H1 (cell line): ENCODE measurements at regions not wholly inside any gene's neighbourhood (a gene's known extent, or its start where the extent isn't known, plus 50 kb on each side); places are given as distances from the start of the nearest gene placed in this dataset.

Experiments
- CTCF ChIA-PET: fragments of 300-600 bp; sonication (Branson Sonifier 250); formaldehyde crosslinking; loops from one replicate; lab custom pipeline; 2021; ENCODE audit not compliant: partially characterized antibody; lab: Charles Lee
- POLR2A ChIA-PET: fragments of 300-600 bp; sonication (Branson Sonifier 250); formaldehyde crosslinking; loops from one replicate; lab custom pipeline; 2021; ENCODE audit warnings: inconsistent platforms; ENCODE audit not compliant: partially characterized antibody; lab: Charles Lee
- DNase-seq, 2 experiments: peaks; one replicate each; pipeline versions ENCODE4 v3.0.0 to v3.0.0-alpha.2; 2010 to 2022; ENCODE audit warnings: low spot score in 2 of 2, low read depth in 1 of 2, mixed read lengths in 1 of 2
- FAIRE-seq: peaks from 2 replicates; lab custom pipeline; 2011; peaks lifted over from hg19 to GRCh38; lab: Jason Lieb, UNC
- H2AFZ ChIP-seq: 2 replicates; pipeline ENCODE4 v1.8.1; 2012; ENCODE audit warnings: low read length, inconsistent platforms
- H2AK5ac ChIP-seq: 2 replicates; pipeline ENCODE4 v1.6.1; 2013; ENCODE audit warnings: low read depth, low read length
- H2BK120ac ChIP-seq: replicated peaks from 2 replicates; pipeline ENCODE3; 2013; ENCODE audit warnings: low read depth, low read length, inconsistent platforms
- H2BK12ac ChIP-seq: 2 replicates; pipeline ENCODE4 v1.6.1; 2013; ENCODE audit warnings: low read depth, low read length
- H2BK15ac ChIP-seq: 2 replicates; pipeline ENCODE4 v1.6.1; 2013; ENCODE audit warnings: low read length
- H2BK20ac ChIP-seq: 2 replicates; pipeline ENCODE4 v1.6.1; 2013; ENCODE audit warnings: low read length
- H2BK5ac ChIP-seq: 2 replicates; pipeline ENCODE4 v1.6.1; 2013; ENCODE audit warnings: low read depth, low read length
- H3K14ac ChIP-seq: 2 replicates; pipeline ENCODE4 v1.6.1; 2013; ENCODE audit warnings: inconsistent platforms; ENCODE audit not compliant: insufficient read length
- H3K18ac ChIP-seq: 2 replicates; pipeline ENCODE4 v1.6.1; 2013; ENCODE audit warnings: low read length; ENCODE audit errors: extremely low read depth
- H3K23ac ChIP-seq: 2 replicates; pipeline ENCODE4 v1.6.1; 2013; ENCODE audit warnings: inconsistent platforms; ENCODE audit not compliant: insufficient read length
- H3K23me2 ChIP-seq: 2 replicates; pipeline ENCODE4 v1.6.1; 2013; ENCODE audit warnings: low read depth, low read length
- H3K27ac ChIP-seq: 2 replicates; pipeline ENCODE4 v1.6.1; 2011; ENCODE audit warnings: low read depth, low read length, inconsistent platforms
- H3K27me3 ChIP-seq, 4 experiments: replicated peaks in 1 of 4; 1 replicate in 1 of 4; 2 replicates in 3 of 4; pipeline versions ENCODE4 v1.6.1 to v1.8.1; 2011 to 2013; ENCODE audit warnings: low read length in 3 of 4, mild to moderate bottlenecking in 3 of 4, inconsistent platforms in 2 of 4, mixed read lengths in 2 of 4, moderate library complexity in 1 of 4; ENCODE audit not compliant: control insufficient read depth in 3 of 4, insufficient read depth in 3 of 4; ENCODE audit errors: extremely low read depth in 1 of 4
- H3K36me3 ChIP-seq, 4 experiments: 2 replicates each; pipeline versions ENCODE4 v1.6.1 to v1.8.1; 2011 to 2013; ENCODE audit warnings: mild to moderate bottlenecking in 4 of 4, low read length in 3 of 4, moderate library complexity in 2 of 4, control low read depth in 1 of 4, inconsistent platforms in 1 of 4; ENCODE audit not compliant: insufficient read depth in 4 of 4, control insufficient read depth in 2 of 4
- H3K4ac ChIP-seq: replicated peaks from 2 replicates; pipeline ENCODE3; 2013; ENCODE audit warnings: low read length, low read depth, mixed read lengths, inconsistent platforms; ENCODE audit not compliant: insufficient read length
- H3K4me1 ChIP-seq, 4 experiments: replicated peaks in 1 of 4; 1 replicate in 1 of 4; 2 replicates in 3 of 4; pipeline versions ENCODE4 v1.6.1 to v1.8.1; 2011 to 2013; ENCODE audit warnings: low read length in 3 of 4, inconsistent platforms in 2 of 4, mixed read lengths in 1 of 4; ENCODE audit not compliant: insufficient read depth in 4 of 4, control insufficient read depth in 3 of 4
- H3K4me2 ChIP-seq, 2 experiments: 2 replicates each; pipeline versions ENCODE4 v1.6.1 to v1.8.1; 2011 to 2013; ENCODE audit warnings: low read depth in 2 of 2, low read length in 2 of 2, control low read depth in 1 of 2, inconsistent platforms in 1 of 2, mild to moderate bottlenecking in 1 of 2; ENCODE audit not compliant: insufficient read depth in 1 of 2
- H3K4me3 ChIP-seq, 4 experiments: fragments of 200-600, 300-600 bp in 1 of 4; sonication (generic), shearing (Covaris generic), sonication (Bioruptor Twin) in 1 of 4; 2 replicates each; pipeline versions ENCODE4 v1.5.1 to v1.8.1; 2011 to 2016; ENCODE audit warnings: low read length in 4 of 4, low read depth in 3 of 4, control low read depth in 2 of 4, inconsistent platforms in 2 of 4, mild to moderate bottlenecking in 2 of 4, mixed read lengths in 1 of 4, moderate library complexity in 1 of 4; ENCODE audit not compliant: insufficient read depth in 2 of 4; ENCODE audit errors: extremely low read depth in 1 of 4
- H3K56ac ChIP-seq: replicated peaks from 2 replicates; pipeline ENCODE3; 2013; ENCODE audit warnings: low read depth, mild to moderate bottlenecking, mixed read lengths, low read length, inconsistent platforms; ENCODE audit not compliant: insufficient read length
- H3K79me1 ChIP-seq: 2 replicates; pipeline ENCODE4 v1.6.1; 2013; ENCODE audit warnings: low read depth, low read length, control low read depth
- H3K79me2 ChIP-seq, 2 experiments: 2 replicates each; pipeline versions ENCODE4 v1.6.1 to v1.8.1; 2012 to 2013; ENCODE audit warnings: low read length in 2 of 2, mild to moderate bottlenecking in 2 of 2, inconsistent platforms in 1 of 2; ENCODE audit not compliant: insufficient read depth in 2 of 2, control insufficient read depth in 1 of 2
- H3K9ac ChIP-seq, 4 experiments: replicated peaks in 1 of 4; 1 replicate in 1 of 4; 2 replicates in 3 of 4; pipeline versions ENCODE4 v1.6.1 to v1.8.1; 2011 to 2013; ENCODE audit warnings: low read depth in 3 of 4, low read length in 3 of 4, control low read depth in 2 of 4, mild to moderate bottlenecking in 2 of 4, moderate library complexity in 2 of 4, inconsistent platforms in 1 of 4; ENCODE audit errors: extremely low read depth in 1 of 4
- H3K9me3 ChIP-seq, 2 experiments: 2 replicates each; pipeline versions ENCODE4 v1.6.1 to v1.8.1; 2012 to 2013; ENCODE audit warnings: mild to moderate bottlenecking in 2 of 2, moderate library complexity in 2 of 2, control low read depth in 1 of 2, inconsistent platforms in 1 of 2, low read depth in 1 of 2, low read length in 1 of 2, mixed read lengths in 1 of 2; ENCODE audit not compliant: insufficient read depth in 2 of 2
- H4K20me1 ChIP-seq, 2 experiments: replicated peaks in 1 of 2; 2 replicates each; pipeline versions ENCODE3 to v1.8.1; 2011 to 2013; ENCODE audit warnings: inconsistent platforms in 2 of 2, low read length in 2 of 2, mild to moderate bottlenecking in 1 of 2; ENCODE audit not compliant: insufficient read depth in 2 of 2, control insufficient read depth in 1 of 2
- H4K5ac ChIP-seq: 2 replicates; pipeline ENCODE4 v1.6.1; 2013; ENCODE audit warnings: low read length, low read depth, mixed read lengths, inconsistent platforms; ENCODE audit not compliant: insufficient read length
- H4K8ac ChIP-seq: 2 replicates; pipeline ENCODE4 v1.8.0; 2013; ENCODE audit warnings: mild to moderate bottlenecking, moderate library complexity, low read length, inconsistent platforms; ENCODE audit not compliant: insufficient read depth; ENCODE audit errors: extremely low read depth
- H4K91ac ChIP-seq: replicated peaks from 2 replicates; pipeline ENCODE3; 2013; ENCODE audit warnings: low read length, mixed read lengths, inconsistent platforms; ENCODE audit not compliant: insufficient read length
- CBX8 ChIP-seq: fragments of 300-800, 300-1000 bp; sonication (generic); IDR thresholded peaks from 2 replicates; pipeline ENCODE4 v1.7.1; 2016; ENCODE audit warnings: low read depth, low read length, borderline replicate concordance
- CEBPB ChIP-seq: IDR thresholded peaks from 2 replicates; pipeline ENCODE4 v1.6.1; 2012; ENCODE audit warnings: low read depth, low read length
- CTBP2 ChIP-seq: IDR thresholded peaks from 2 replicates; pipeline ENCODE4 v1.7.0; 2011; ENCODE audit warnings: borderline replicate concordance, mild to moderate bottlenecking, moderate library complexity, mixed read lengths, low read length; ENCODE audit not compliant: insufficient read depth, insufficient read length
- EGR1 ChIP-seq: IDR thresholded peaks from 2 replicates; pipeline ENCODE4 v1.6.1; 2011; ENCODE audit warnings: low read depth, low read length, borderline replicate concordance
- EP300 ChIP-seq, 2 experiments: IDR thresholded peaks; 1 replicate in 1 of 2; 2 replicates in 1 of 2; pipeline ENCODE4 v1.6.1; 2011 to 2012; ENCODE audit warnings: low read depth in 2 of 2, low read length in 2 of 2, mild to moderate bottlenecking in 2 of 2, borderline replicate concordance in 1 of 2, inconsistent platforms in 1 of 2, moderate library complexity in 1 of 2
- MAX ChIP-seq: IDR thresholded peaks from 2 replicates; pipeline ENCODE4 v1.6.1; 2012; ENCODE audit warnings: inconsistent platforms
- RAD21 ChIP-seq, 2 experiments: IDR thresholded peaks in 1 of 2; conservative IDR thresholded peaks in 1 of 2; 2 replicates each; pipeline ENCODE4 v1.6.1; 2011; ENCODE audit warnings: low read depth in 2 of 2, low read length in 2 of 2, improper control_type of control experiment in 1 of 2, inconsistent platforms in 1 of 2, mild to moderate bottlenecking in 1 of 2, moderate library complexity in 1 of 2
- RNF2 ChIP-seq: fragments of 200-900, 300-1000 bp; sonication (generic); IDR thresholded peaks from 2 replicates; pipeline ENCODE4 v1.7.1; 2016; ENCODE audit warnings: borderline replicate concordance, low read depth, mild to moderate bottlenecking, antibody characterized with exemption, low read length; ENCODE audit not compliant: poor library complexity, severe bottlenecking; ENCODE audit errors: missing control alignments
- SUZ12 ChIP-seq: fragments of 200-600 bp; sonication (generic); IDR thresholded peaks from 2 replicates; pipeline ENCODE4 v1.6.1; 2012; ENCODE audit warnings: mild to moderate bottlenecking, inconsistent platforms, low read length, moderate library complexity, mixed read lengths
- TCF12 ChIP-seq: IDR thresholded peaks from 2 replicates; pipeline ENCODE4 v1.6.1; 2011; ENCODE audit warnings: low read depth, mild to moderate bottlenecking, low read length
- WGBS, 2 experiments: shearing (Covaris generic) in 1 of 2; methylation state at CpG; one replicate each; pipeline versions ENCODE4 v1.1.6 to v1.1.7; 2013 to 2015; ENCODE audit warnings: low lambda C conversion rate in 2 of 2, mixed read lengths in 2 of 2, inconsistent platforms in 1 of 2, low coverage in 1 of 2, missing lambda C conversion rate in 1 of 2; ENCODE audit not compliant: insufficient replicate concordance in 2 of 2, insufficient coverage in 1 of 2, insufficient read length in 1 of 2; ENCODE audit errors: extremely low coverage in 1 of 2, missing lambda C conversion rate in 1 of 2; 5-methylcytosine and 5-hydroxymethylcytosine counted together

- H3K23ac ChIP-seq = no peak overlapping the region
- H3K79me2 ChIP-seq = no peaks in the 10 kb centered on the region
- no peaks in the 10 kb centered on the region for H3K79me1 ChIP-seq
- no peak overlapping the region for H2AK5ac ChIP-seq
- H2BK12ac ChIP-seq = no peak overlapping the region
- no peak overlapping the region for H3K4me2 ChIP-seq
- no peak overlapping the region for H4K8ac ChIP-seq
- H4K5ac ChIP-seq = no peak overlapping the region
- no peaks in the 10 kb centered on the region; the same call in 1 of the 2 replicates for H3K23me2 ChIP-seq
- no peak overlapping the region for H2BK5ac ChIP-seq
- no peak overlapping the region for H2BK120ac ChIP-seq
- no peak overlapping the region for H3K9ac ChIP-seq
- H3K14ac ChIP-seq = no peak overlapping the region
- no peak overlapping the region for H3K27ac ChIP-seq
- no peak overlapping the region for H2AFZ ChIP-seq
- H3K56ac ChIP-seq = no peak overlapping the region
- ChIA-PET CTCF (no interaction called here), POLR2A (no interaction called here)
- H4K20me1 ChIP-seq = no peaks in the 10 kb centered on the region
- 91% methylated on average over 3 of the region's 3 CpGs; no CpG with 5 or more reads in 1 of the 2 experiments for WGBS, 2 experiments
- DNase-seq (no peak), FAIRE-seq (no peak)
- no peak overlapping the region for H3K4me3 ChIP-seq
- TF ChIP-seq CTBP2 = no peak
- no peak for TF ChIP-seq EP300 (IDR thresholded peaks at IDR 0.05; ENCODE audit: borderline replicate concordance in 1 of 2, low read depth in 2 of 2, low read length in 2 of 2)
- TF ChIP-seq TCF12 = no peak
- no peak for TF ChIP-seq EGR1
- TF ChIP-seq SUZ12 = no peak
- TF ChIP-seq RNF2 = no peak
- TF ChIP-seq CEBPB = no peak
- TF ChIP-seq CBX8 = no peak
- no peak for TF ChIP-seq RAD21 (IDR thresholded peaks at IDR 0.05 in 1 of 2, conservative IDR thresholded peaks at IDR 0.05 in 1 of 2; ENCODE audit: low read depth in 2 of 2, low read length in 2 of 2)
- no peak for TF ChIP-seq MAX
- H2BK15ac ChIP-seq = no peak overlapping the region
- H3K36me3 ChIP-seq = no peaks in the 10 kb centered on the region
- H2BK20ac ChIP-seq = no peak overlapping the region
- H3K18ac ChIP-seq = no peak overlapping the region
- H3K27me3 ChIP-seq = no peaks in the 10 kb centered on the region; a peak in 1 of 7 replicates
- H3K4me1 ChIP-seq = no peaks in the 10 kb centered on the region
- H4K91ac ChIP-seq = no peak overlapping the region
- H3K4ac ChIP-seq = no peak overlapping the region
- H3K9me3 ChIP-seq = no peaks in the 10 kb centered on the region
Measured at GRCh38 chr5:56549096-56549886, 266.1 kb upstream of the MAP3K1 start.
